ENCODE measurements at regions not wholly inside any gene's neighbourhood (a gene's known extent, or its start where the extent isn't known, plus 50 kb on each side); places are given as distances from the start of the nearest gene placed in this dataset.

DNA sequence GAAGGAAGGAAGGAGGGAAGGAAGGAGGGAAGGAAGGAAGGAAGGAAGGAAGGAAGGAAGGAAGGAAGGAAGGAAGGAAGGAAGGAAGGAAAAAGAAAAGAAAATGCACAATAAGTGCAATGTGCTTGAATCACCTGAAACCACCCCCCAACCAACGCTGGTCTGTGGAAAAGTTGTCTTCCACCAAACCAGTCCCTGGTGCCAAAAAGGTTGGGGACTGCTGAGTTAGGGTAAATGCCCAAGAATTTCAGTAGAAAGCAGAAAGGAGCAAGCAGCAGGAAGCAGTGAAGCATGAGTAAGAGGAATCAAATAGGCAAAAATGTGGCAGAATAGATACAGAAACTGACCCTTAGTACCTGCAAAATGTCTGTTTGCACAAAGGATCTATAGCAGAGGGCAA is 137.2 kb downstream of the JCAD start:
- Mint-ChIP-seq H3K27ac (no peak overlapping the region), H3K4me1 (peaks cover 0 to 3% (median 0%) of the 10 kb centered on the region in 4 donors), H3K36me3 (peaks cover 0 to 4% (median 0%) of the 10 kb centered on the region in 3 donors), H3K27me3 (peaks cover 5 to 34% (median 23%) of the 10 kb centered on the region in 5 donors), H3K4me3 (no peak overlapping the region), H3K9me3 (peaks cover 0 to 16% (median 2%) of the 10 kb centered on the region in 9 donors)
- POLR2A ChIA-PET = no interaction called here
- DNase-seq = no peak
- ATAC-seq = no peak

DNA sequence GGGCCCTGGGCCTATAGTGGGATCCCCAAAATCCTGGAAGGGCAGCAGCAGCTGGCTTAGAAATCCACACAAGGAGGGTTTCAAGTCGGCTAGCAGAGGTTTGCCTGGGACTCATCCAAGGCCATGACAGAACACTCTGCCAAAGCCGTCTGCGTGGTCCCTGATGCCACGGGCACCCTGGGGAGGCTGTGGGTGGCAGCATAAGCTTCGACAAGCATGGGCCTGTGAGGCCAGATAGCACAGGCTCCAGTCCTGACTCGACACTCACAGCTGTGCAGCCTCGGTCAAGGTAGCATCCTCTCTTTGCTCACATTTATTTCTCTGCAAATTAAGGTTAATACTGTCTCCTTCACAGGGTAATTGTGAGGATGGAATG is 138.3 kb downstream of the JCAD start:
- peaks cover 0 to 3% (median 0%) of the 10 kb centered on the region in 4 donors for H3K4me1 Mint-ChIP-seq
- peaks cover 0 to 8% (median 0%) of the 10 kb centered on the region in 9 donors for H3K9me3 Mint-ChIP-seq
- H3K27ac Mint-ChIP-seq = no peak overlapping the region
- H3K27me3 Mint-ChIP-seq = peaks cover 5 to 34% (median 20%) of the 10 kb centered on the region in 5 donors
- H3K36me3 Mint-ChIP-seq = no peaks in the 10 kb centered on the region
- ATAC-seq (no peak), DNase-seq (no peak)
- no peak overlapping the region for H3K4me3 Mint-ChIP-seq
- POLR2A ChIA-PET = no interaction called here

DNA sequence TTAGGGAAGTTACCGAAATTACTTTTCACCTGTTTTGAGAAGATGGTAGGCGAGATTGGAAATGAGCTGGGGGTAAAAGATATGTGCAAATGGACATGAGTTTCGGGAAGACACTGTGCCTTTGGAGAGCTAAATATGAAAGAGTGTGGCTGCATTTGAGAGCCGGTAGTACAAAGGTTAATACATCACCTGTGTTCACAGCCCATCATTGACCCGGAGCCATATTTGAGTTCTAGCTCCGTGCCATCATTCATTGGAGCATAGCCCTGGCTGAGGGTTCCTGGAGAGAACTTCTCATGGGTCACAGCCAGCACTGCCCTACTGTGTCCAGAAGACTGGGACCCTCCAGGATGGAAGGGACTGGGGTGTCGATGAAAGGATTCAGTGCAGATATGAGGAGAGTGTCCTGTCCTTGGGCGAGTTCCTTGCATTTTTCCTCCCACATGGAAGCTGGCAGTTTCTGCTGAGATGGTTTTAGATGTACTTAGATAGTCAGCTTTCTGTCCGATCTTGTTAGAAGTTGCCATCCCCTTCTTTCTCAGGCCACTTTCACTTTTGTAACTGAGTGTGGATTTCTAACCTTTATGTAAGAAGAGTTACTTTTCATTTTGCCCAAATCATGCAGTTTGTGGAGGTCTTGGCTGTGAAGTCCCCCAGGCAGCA is 138.8 kb downstream of the JCAD start:
- Mint-ChIP-seq H3K9me3 (peaks cover 0 to 2% (median 0%) of the 10 kb centered on the region in 9 donors), H3K4me1 (peaks cover 0 to 3% (median 0%) of the 10 kb centered on the region in 4 donors), H3K27ac (no peak overlapping the region), H3K36me3 (no peaks in the 10 kb centered on the region), H3K27me3 (peaks cover 5 to 34% (median 20%) of the 10 kb centered on the region in 5 donors), H3K4me3 (no peak overlapping the region)
- ATAC-seq (no peak), DNase-seq (no peak)
- POLR2A ChIA-PET = no interaction called here

DNA sequence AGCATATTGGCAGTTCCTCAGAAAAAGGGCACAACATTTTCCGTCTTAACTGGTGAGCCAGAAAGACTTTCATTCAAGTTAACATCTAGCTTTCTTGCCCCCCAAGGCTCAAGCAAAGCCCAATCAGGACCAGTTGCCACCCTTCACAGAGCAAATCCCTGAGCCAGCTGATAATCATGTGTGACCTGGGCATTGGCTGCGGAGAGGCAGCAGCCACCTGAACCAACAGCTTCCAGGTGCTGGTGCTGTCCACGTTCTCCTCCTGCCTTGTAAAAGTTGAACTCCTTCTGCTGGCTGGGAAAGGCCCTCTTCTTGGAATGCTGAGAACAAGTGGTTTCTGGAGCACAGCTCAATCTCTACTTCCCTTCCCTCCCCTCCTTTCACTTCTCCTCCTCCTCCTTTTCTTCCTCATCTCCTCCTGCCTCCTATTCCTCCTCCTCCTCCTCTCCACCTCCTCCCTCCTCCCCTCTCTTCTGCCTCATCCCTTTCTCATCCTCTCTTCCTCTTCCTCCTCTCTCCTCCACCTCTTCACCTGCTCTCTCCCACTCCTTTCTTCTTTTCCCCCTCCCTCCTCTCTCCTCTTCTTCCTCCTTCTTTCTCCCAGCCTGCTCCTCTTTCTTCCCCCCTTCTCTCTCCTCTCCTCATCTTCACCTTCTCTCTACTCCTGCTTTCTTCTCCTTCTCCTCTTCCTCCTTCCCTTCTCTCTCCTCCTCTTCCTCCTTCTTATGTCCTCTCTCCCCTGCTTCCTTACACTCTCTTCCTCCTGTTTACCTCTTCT is 140.6 kb downstream of the JCAD start:
- H3K27ac Mint-ChIP-seq = no peak overlapping the region
- peaks cover 0 to 2% (median 0%) of the 10 kb centered on the region in 9 donors for H3K9me3 Mint-ChIP-seq
- no peak for DNase-seq
- H3K4me1 Mint-ChIP-seq = peaks cover 0 to 3% (median 0%) of the 10 kb centered on the region in 4 donors
- no peak overlapping the region for H3K4me3 Mint-ChIP-seq
- H3K36me3 Mint-ChIP-seq = no peaks in the 10 kb centered on the region
- POLR2A ChIA-PET = no interaction called here
- peaks cover 5 to 31% (median 20%) of the 10 kb centered on the region in 5 donors for H3K27me3 Mint-ChIP-seq
- no peak for ATAC-seq

DNA sequence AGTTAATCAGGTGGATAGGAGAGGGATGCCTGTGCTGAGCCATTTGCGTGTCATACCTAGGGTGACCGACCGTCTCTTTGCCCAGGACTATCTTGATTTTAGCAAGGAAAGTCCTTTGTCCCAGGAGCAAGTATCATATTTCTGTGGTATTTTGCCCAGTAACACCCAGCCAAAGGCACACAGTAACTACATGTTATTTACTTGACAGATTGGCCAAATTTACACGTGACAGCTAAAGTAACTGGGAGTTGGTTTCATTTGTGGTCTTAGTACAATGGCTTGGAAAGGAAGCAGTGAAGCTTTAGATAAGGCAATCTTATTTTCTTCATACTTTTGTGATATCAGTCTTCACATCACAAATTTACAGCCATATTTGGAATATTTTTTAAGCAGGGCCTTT is 142.1 kb downstream of the JCAD start:
- ATAC-seq (no peak), DNase-seq (no peak)
- POLR2A ChIA-PET = no interaction called here
- Mint-ChIP-seq H3K36me3 (no peaks in the 10 kb centered on the region), H3K4me3 (no peak overlapping the region), H3K27ac (no peak overlapping the region), H3K27me3 (peaks cover 3 to 23% (median 20%) of the 10 kb centered on the region in 5 donors), H3K4me1 (peaks cover 0 to 3% (median 0%) of the 10 kb centered on the region in 4 donors), H3K9me3 (peaks cover 0 to 2% (median 0%) of the 10 kb centered on the region in 9 donors)

DNA sequence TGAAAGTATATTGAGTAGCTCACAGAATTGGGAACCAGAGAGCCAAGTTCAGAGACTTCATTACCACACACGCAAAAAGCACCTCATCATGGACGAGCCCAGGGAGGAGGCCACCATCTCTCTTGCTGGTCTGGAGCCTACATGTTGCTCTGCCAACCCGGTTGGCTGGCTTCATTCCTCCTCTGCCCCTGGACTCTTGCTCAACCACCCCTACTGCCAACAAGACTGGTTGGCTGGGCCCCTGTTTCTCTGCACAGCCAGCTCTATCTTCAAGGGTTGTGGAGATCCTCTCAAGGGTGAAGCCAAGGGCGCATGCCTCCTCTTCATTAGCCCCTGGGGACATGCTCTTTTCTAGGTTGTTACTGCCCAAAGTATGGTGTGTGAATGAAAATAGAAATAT is 142.7 kb downstream of the JCAD start:
- H3K36me3 Mint-ChIP-seq = no peaks in the 10 kb centered on the region
- ATAC-seq = no peak
- no peak for DNase-seq
- H3K4me1 Mint-ChIP-seq = peaks cover 0 to 3% (median 0%) of the 10 kb centered on the region in 4 donors
- peaks cover 0 to 2% (median 0%) of the 10 kb centered on the region in 9 donors for H3K9me3 Mint-ChIP-seq
- POLR2A ChIA-PET = no interaction called here
- no peak overlapping the region for H3K27ac Mint-ChIP-seq
- H3K4me3 Mint-ChIP-seq = no peak overlapping the region
- peaks cover 3 to 26% (median 20%) of the 10 kb centered on the region in 5 donors for H3K27me3 Mint-ChIP-seq

DNA sequence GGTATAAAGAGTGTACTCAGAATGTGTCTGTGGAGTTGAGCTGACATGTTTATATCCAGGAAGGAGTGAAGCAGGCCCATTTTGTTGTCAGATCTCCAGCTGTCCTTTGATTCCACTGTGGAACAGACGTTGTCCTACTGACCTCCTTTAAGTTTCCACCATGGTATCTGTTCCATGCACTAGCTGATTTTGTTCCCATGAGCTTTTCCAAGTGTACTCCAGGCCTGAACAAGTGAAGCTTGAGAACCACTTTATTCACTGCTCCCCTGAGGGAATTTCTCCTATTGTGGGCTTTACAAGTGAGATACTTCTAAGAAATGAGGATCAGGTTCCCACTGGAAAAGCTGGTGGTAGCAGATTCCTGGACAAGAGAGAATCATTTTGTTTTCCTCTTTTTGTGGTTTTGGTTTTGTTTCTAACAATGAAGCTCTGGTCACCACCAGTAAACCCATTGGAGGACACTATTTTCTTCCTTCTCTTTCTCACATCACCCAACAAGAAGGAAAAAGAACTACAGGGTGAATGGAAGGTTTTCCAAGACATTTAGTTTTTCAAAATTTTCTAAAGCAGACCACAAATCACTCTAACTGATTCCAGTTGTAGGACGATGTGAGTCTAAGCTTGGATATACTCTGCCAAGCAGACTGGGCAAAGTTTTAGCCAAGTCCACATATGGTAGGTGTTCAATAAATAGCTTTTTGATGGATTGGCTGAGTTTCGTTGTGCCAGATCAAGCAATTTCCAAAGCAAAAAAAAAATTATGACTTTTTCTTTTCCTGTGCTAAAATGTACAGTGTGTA is 144.2 kb downstream of the JCAD start:
- H3K9me3 Mint-ChIP-seq = peaks cover 0 to 2% (median 0%) of the 10 kb centered on the region in 9 donors
- POLR2A ChIA-PET = no interaction called here

DNA sequence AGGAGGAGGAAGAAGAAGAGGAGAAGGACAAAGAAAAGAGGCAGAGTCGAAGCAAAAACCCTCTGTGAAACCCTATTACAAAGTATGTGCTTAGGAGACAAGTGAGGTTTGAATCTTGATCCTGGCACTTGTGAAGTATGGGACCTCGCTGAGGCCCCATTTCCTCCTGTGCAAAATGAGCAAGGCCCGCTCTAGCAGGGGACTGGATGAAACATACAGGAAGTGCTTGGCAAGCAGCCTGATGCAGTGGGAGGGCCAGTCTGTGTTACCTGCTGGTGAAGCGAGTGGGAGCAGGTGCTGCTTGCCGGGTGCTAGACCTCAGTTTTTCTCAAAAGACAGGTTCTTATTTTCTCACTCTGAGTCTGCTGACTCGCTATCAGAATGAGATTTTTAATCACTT is 150.4 kb downstream of the JCAD start:
- Mint-ChIP-seq H3K36me3 (no peaks in the 10 kb centered on the region), H3K27me3 (peaks cover 5 to 46% (median 19%) of the 10 kb centered on the region in 5 donors), H3K4me3 (peak overlapping the region in 9 of 10 donors; percentile 11 to 71 (median 46)), H3K4me1 (peaks cover 2 to 11% (median 9%) of the 10 kb centered on the region in 4 donors), H3K27ac (peak overlapping the region in 4 of 10 donors; percentile 19 to 47 (median 32)), H3K9me3 (peaks cover 0 to 3% (median 0%) of the 10 kb centered on the region in 9 donors)
- ATAC-seq = peak; percentile 72 to 83
- DNase-seq = peak in 4 of 10 donors; percentile 5 to 30 (median 8)
- POLR2A ChIA-PET = no interaction called here

More for the DNA sequence above, 144.2 kb downstream of the JCAD start:
- Mint-ChIP-seq H3K4me1 (peaks cover 0 to 3% (median 0%) of the 10 kb centered on the region in 4 donors), H3K4me3 (no peak overlapping the region), H3K27me3 (peaks cover 5 to 33% (median 21%) of the 10 kb centered on the region in 5 donors), H3K36me3 (no peaks in the 10 kb centered on the region), H3K27ac (no peak overlapping the region)
- ATAC-seq (no peak), DNase-seq (no peak)

DNA sequence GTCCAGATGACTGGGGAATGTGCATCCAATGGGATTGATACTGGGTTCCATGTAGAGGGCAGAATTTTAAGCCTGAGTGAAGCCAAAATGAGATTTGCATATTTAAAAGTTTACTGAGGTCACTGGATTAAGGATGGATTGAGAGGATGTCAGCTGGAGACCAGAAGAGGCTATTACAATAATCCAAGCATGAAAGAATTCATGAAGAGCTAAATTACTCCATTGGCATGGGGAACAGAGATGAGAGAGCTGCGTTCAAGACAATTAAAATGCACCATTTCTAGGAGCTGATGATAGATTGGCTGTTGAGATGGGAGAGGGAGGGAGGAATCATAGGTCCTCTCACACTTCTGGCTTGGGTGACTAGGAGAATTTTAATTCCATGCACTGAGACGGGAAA is 158.5 kb downstream of the JCAD start:
- ATAC-seq (no peak), DNase-seq (no peak)
- peaks cover 0 to 5% (median 0%) of the 10 kb centered on the region in 3 donors for H3K36me3 Mint-ChIP-seq
- peaks cover 7 to 27% (median 14%) of the 10 kb centered on the region in 5 donors for H3K27me3 Mint-ChIP-seq
- no peaks in the 10 kb centered on the region for H3K4me1 Mint-ChIP-seq
- POLR2A ChIA-PET = no interaction called here
- H3K4me3 Mint-ChIP-seq = no peak overlapping the region
- no peak overlapping the region for H3K27ac Mint-ChIP-seq
- H3K9me3 Mint-ChIP-seq = peaks cover 0 to 3% (median 0%) of the 10 kb centered on the region in 9 donors

DNA sequence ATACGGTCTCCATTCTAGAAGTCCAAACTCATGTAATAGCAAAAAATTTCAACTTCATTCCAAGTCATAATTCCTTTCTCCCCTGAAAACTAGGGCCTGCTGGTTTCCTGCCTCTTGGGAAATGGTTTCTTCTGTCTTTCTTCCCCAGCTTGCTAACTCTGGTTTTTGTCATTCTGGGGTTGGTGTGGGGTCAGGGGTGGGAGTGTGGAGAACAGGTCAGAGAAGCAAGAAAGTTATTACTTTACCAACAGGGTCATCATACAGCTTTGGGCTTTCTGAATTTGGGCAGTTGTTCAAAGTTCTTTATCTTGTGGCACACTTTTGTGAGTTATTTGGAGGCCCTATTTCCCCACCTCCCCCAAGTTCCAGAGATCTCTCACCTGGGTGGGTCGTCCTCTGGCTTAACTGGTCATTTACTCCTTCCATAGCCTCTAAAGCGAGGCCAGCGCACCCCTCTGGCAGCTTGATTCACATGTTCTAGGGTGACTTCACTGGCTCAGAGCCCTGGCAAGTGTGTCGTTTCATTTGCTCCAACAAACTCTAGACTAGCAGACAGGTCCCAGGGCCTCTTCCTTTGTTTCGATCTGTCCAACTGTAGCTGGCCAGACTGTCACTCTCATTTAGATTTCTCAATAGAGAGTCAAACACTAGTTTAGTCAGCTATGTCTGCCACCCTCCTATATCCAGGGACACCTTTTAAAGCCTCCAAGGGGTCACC is 161.2 kb downstream of the JCAD start:
- no peak overlapping the region for H3K4me3 Mint-ChIP-seq
- peaks cover 0 to 3% (median 0%) of the 10 kb centered on the region in 3 donors for H3K36me3 Mint-ChIP-seq
- DNase-seq = no peak
- POLR2A ChIA-PET = no interaction called here
- H3K27me3 Mint-ChIP-seq = peaks cover 5 to 23% (median 10%) of the 10 kb centered on the region in 5 donors
- peaks cover 0 to 11% (median 0%) of the 10 kb centered on the region in 9 donors for H3K9me3 Mint-ChIP-seq
- no peak for ATAC-seq
- no peaks in the 10 kb centered on the region for H3K4me1 Mint-ChIP-seq
- H3K27ac Mint-ChIP-seq = peak overlapping the region in 1 of 10 donors; percentile 68

DNA sequence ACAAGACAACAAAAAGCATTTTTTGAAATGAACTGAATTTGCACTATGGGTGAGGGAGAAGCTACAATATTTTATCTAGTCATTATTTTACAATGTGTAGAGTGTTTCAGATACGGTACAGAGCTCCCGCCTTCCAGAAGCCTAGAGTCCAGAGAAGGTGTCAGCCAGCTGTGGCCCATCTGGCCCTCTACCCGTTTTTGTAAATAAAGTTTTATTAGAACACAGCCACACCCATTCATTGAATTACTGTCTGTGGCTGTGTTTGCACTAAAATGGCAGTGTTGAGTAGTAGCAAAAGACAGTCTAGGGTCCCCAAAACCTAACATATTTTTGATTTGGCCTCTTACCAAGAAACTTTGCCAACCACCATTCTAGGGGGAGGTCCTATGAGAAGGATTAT is 162.0 kb downstream of the JCAD start:
- peaks cover 0 to 3% (median 0%) of the 10 kb centered on the region in 3 donors for H3K36me3 Mint-ChIP-seq
- H3K27me3 Mint-ChIP-seq = peaks cover 5 to 23% (median 10%) of the 10 kb centered on the region in 5 donors
- no peak overlapping the region for H3K4me3 Mint-ChIP-seq
- no peaks in the 10 kb centered on the region for H3K4me1 Mint-ChIP-seq
- peaks cover 0 to 11% (median 0%) of the 10 kb centered on the region in 9 donors for H3K9me3 Mint-ChIP-seq
- DNase-seq (no peak), ATAC-seq (no peak)
- H3K27ac Mint-ChIP-seq = peak overlapping the region in 1 of 10 donors; percentile 13
- POLR2A ChIA-PET = no interaction called here

DNA sequence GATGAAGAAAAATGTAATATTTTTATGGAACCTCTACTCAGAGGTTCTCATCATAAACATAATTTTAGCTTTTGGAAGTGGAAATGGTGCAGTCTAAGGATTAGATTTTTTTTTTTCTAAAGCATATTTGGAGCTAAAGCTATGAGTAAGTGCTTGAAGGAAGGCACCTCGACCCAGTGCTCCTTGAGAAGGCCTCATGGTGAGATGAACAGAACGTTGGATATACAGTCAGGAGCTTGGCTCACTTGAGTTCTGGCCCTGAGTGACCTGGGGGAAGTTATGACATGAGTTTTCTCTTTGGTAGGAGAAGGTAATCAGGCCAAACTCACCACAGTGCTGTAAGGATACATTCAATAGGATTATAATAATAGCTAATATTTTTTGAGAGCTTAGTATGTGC is 163.3 kb downstream of the JCAD start:
- no peak overlapping the region for H3K27ac Mint-ChIP-seq
- H3K36me3 Mint-ChIP-seq = peaks cover 0 to 3% (median 0%) of the 10 kb centered on the region in 3 donors
- no peak overlapping the region for H3K4me3 Mint-ChIP-seq
- peaks cover 0 to 11% (median 0%) of the 10 kb centered on the region in 9 donors for H3K9me3 Mint-ChIP-seq
- ATAC-seq = no peak
- POLR2A ChIA-PET = no interaction called here
- H3K27me3 Mint-ChIP-seq = peaks cover 3 to 22% (median 9%) of the 10 kb centered on the region in 5 donors
- DNase-seq = no peak
- H3K4me1 Mint-ChIP-seq = no peaks in the 10 kb centered on the region
